Fibroblast of pulmonary artery (primary cell): ENCODE measurements at regions not wholly inside any gene's neighbourhood (a gene's known extent, or its start where the extent isn't known, plus 50 kb on each side); places are given as distances from the start of the nearest gene placed in this dataset.

Experiments
- DNase-seq: peaks from one replicate; pipeline ENCODE4 v3.0.0-alpha.2; 2010; ENCODE audit warnings: low read depth
- H3K4me3 ChIP-seq: replicated peaks from 2 replicates; pipeline ENCODE4 v1.5.1; 2011; ENCODE audit warnings: low read depth, mild to moderate bottlenecking, control low read depth, low read length, moderate library complexity
- CTCF ChIP-seq: IDR thresholded peaks from 2 replicates; pipeline ENCODE4 v1.5.1; 2011; ENCODE audit warnings: mild to moderate bottlenecking, control low read depth, low read length, inconsistent platforms; ENCODE audit errors: missing control alignments

GRCh38 chr16:17830651-17831050 lies 359.9 kb upstream of the XYLT1 start:
- no peak overlapping the region for H3K4me3 ChIP-seq
- DNase-seq: no peak
- TF ChIP-seq CTCF: no peak

GRCh38 chr16:17829811-17830210 lies 359.1 kb upstream of the XYLT1 start:
- no peak overlapping the region for H3K4me3 ChIP-seq
- no peak for TF ChIP-seq CTCF
- no peak for DNase-seq

- TF ChIP-seq CTCF: no peak
- no peak overlapping the region for H3K4me3 ChIP-seq
- DNase-seq: peak; percentile 17
These were observed 357.3 kb upstream of the XYLT1 start for GRCh38 chr16:17828012-17828411.

- H3K4me3 ChIP-seq: no peak overlapping the region
- no peak for TF ChIP-seq CTCF
- peak; percentile 3 for DNase-seq
These were observed 356.6 kb upstream of the XYLT1 start for GRCh38 chr16:17827313-17827712.

- no peak overlapping the region for H3K4me3 ChIP-seq
- TF ChIP-seq CTCF: no peak
- no peak for DNase-seq
These were observed 347.2 kb upstream of the XYLT1 start for GRCh38 chr16:17817943-17818342.

GRCh38 chr16:17817260-17817659 lies 346.5 kb upstream of the XYLT1 start:
- DNase-seq: no peak
- no peak for TF ChIP-seq CTCF
- H3K4me3 ChIP-seq: no peak overlapping the region

GRCh38 chr16:17812771-17813170 lies 342.0 kb upstream of the XYLT1 start:
- TF ChIP-seq CTCF: no peak
- no peak overlapping the region for H3K4me3 ChIP-seq
- DNase-seq: no peak
